LNCaP clone FGC (cell line): ENCODE measurements at regions not wholly inside any gene's neighbourhood (a gene's known extent, or its start where the extent isn't known, plus 50 kb on each side); places are given as distances from the start of the nearest gene placed in this dataset.

Source experiments
- DNase-seq: peaks from one replicate; pipeline ENCODE4 v3.0.0-alpha.2; 2011; ENCODE audit warnings: low read depth
- H3K4me3 ChIP-seq: 2 replicates; pipeline ENCODE4 v1.5.1; 2011; ENCODE audit warnings: mild to moderate bottlenecking, low read depth, low read length, control low read depth
- CTCF ChIP-seq: IDR thresholded peaks from 2 replicates; pipeline ENCODE4 v1.5.1; 2012; ENCODE audit warnings: mild to moderate bottlenecking; ENCODE audit not compliant: control insufficient read depth, insufficient read depth; ENCODE audit errors: extremely low read depth

DNA sequence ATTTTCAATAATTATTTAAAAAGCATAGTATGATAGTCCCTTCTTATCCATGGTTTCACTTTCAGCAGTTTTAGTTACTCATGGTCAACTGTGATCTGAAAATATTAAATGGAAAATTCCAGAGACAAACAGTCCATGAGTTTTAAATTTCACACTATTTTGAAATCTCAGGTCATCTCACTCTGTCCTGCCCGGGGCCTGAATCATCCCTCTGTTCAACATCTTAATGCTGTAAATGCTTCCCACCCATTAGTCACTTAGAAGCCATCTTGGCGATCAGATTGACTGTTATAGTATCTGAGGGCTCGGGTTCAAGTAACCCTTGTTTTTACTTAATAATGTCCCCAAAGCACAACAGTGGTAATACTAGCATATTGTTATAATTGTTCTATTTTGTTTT, 1509.3 kb downstream of the FAM181B start:
- DNase-seq = no peak

DNA sequence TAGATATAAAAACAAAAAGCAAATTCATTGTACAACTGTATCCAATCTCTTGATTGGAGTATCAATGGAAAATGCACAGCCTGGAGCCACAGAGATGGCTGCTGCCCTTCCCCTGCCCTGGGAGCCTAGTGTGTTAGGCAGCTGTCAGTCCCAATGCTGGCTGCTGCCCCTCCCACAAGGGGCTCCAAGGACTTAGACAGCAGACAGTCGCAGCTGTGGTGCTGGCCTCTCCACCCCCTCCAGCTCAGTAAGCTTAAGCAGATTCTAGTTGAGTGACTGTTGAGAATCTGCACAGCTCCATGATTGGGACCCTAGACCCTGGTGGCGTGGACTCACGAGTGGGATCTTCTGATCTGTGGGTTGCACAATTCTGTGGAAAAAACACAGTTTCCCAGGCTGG, 1511.2 kb downstream of the FAM181B start:
- H3K4me3 ChIP-seq = no peak overlapping the region
- no peak for TF ChIP-seq CTCF
- DNase-seq = no peak

More for the DNA sequence above, 1509.3 kb downstream of the FAM181B start:
- H3K4me3 ChIP-seq = no peak overlapping the region
- TF ChIP-seq CTCF = no peak

DNA sequence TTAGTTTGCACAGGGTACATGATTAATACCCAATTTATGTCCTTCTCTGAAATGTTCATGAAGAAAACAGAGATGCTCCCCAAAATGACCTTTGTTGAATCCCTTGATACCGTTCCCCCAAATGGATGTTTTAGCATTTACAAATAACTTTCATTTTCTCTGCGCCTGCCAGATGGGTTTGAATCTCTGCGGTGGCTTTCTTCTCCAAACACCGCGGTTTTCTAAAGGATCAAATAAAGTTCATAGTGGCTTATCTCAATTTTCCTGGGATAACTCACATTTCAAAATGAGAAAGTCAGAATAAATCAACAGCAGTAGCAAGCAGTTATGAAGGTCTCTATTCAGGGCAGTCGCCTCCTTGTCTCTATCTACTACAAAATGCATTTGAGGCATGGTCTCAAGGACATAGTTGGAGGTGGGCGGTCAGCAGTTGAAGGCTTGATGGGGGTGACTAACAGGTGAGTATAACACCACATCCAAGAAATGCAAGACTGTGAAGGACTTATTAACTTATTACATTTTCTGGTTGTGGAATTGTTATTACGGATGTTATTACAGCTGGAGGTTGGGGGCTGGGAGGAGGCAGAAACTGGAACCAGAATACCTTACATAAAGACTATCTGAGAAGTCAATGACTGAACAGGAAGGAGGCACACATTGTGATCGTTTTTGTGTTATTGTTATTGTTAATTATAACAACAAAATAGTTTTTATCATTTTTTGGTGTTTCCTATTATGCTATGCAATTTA, 1513.3 kb downstream of the FAM181B start:
- TF ChIP-seq CTCF = no peak
- no peak overlapping the region for H3K4me3 ChIP-seq
- no peak for DNase-seq

DNA sequence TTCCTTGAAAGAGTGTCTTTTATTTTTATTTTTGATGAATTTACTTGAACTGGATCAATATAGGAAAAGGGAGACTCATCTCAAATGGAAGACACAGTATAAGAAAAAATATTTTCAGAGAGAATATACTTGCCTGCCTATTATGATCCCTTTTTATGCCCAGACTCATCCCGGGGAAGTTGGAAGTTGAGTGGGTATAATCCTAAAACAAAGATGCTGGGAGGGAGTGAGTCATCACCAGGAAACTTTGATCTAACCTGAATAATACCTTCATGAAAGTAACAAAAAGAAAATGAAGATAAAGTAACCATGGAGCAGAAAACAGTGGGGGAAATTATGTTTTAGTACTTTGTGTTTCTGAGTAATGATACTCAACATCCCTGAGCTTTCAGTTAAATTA, 1514.0 kb downstream of the FAM181B start:
- no peak for DNase-seq
- no peak overlapping the region for H3K4me3 ChIP-seq
- TF ChIP-seq CTCF = no peak

DNA sequence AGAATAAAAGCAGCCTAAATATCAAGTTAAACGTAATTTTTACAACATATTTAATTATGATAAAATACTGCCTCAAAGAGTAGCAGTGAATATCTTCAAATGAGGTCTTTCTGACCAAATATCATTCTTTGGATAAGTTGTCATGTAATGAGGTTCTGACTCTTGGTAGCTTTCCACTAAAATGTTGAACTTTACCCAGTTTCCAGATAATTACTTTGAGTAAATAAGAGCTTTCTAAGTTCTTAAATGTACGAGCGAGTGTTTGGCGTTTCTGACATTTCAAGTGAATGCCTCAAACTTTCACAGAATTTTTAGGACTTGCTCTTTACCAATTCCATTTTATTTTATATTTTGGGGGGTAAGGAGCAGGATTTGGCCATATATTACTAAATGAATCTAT, 1515.2 kb downstream of the FAM181B start:
- no peak overlapping the region for H3K4me3 ChIP-seq
- no peak for TF ChIP-seq CTCF
- no peak for DNase-seq

DNA sequence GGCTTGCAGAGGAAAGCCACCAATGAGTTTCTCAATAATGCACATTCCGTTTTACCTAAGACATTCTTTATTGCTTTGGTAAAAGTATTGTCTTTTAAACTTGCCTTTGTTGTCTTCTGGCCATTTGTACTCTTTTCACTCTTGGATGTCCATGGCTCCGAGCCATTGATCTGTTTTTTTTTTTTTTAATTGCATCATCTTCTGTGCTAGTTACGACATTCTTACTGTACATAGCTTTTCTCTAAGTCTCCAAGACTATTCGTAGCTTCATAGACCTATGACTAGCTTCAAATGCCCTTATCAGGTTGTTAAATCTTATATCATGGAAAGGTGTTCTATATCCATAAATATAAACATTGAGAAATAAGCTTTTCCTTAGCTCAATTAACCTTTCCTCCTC, 1522.6 kb downstream of the FAM181B start:
- TF ChIP-seq CTCF = no peak
- H3K4me3 ChIP-seq = no peak overlapping the region
- DNase-seq = no peak
